K562 (cell line): ENCODE measurements at regions not wholly inside any gene's neighbourhood (a gene's known extent, or its start where the extent isn't known, plus 50 kb on each side); places are given as distances from the start of the nearest gene placed in this dataset.

ENCODE experiments used
- BCLAF1 ChIP-seq, 2 experiments: fragments of 450-650 bp in 1 of 2; IDR thresholded peaks; 2 replicates each; pipeline ENCODE4 v1.6.1; 2011 to 2017; ENCODE audit warnings: low read depth in 2 of 2, antibody characterized with exemption in 1 of 2, borderline replicate concordance in 1 of 2, low read length in 1 of 2, mild to moderate bottlenecking in 1 of 2, mixed read lengths in 1 of 2; ENCODE audit not compliant: control insufficient read depth in 1 of 2
- HBP1 ChIP-seq: fragments of 450-650 bp; formaldehyde crosslinking; IDR thresholded peaks from 2 replicates; pipeline ENCODE4 v1.4.0; 2022; ENCODE audit warnings: missing genetic modification characterization
- ZBTB49 ChIP-seq: sonication (generic); formaldehyde crosslinking; IDR thresholded peaks from 2 replicates; pipeline ENCODE4 v1.8.0; 2022; ENCODE audit warnings: missing genetic modification reagents, mild to moderate bottlenecking, borderline replicate concordance

GRCh38 chr4:45350438-45350837 lies 624.1 kb upstream of the GNPDA2 start:
- TF ChIP-seq BCLAF1 (IDR thresholded peaks at IDR 0.05; ENCODE audit: borderline replicate concordance in 1 of 2, control insufficient read depth in 1 of 2, low read depth in 2 of 2, low read length in 1 of 2) (no peak), ZBTB49 (CRISPR knock-in tag) (no peak), HBP1 (CRISPR knock-in tag) (no peak)
